GM23338 (cell line): ENCODE measurements at regions not wholly inside any gene's neighbourhood (a gene's known extent, or its start where the extent isn't known, plus 50 kb on each side); places are given as distances from the start of the nearest gene placed in this dataset.

ENCODE experiments used
- ATAC-seq: fragments of 200-7000 bp; cut with Tn5 transposase; 3 replicates; pipeline ENCODE4 v1.9.1; 2020
- DNase-seq: peaks from one replicate; pipeline ENCODE4 v3.0.0-alpha.2; 2015; ENCODE audit warnings: low spot score
- H2AFZ ChIP-seq: fragments of 200-600 bp; sonication (generic); 2 replicates; pipeline ENCODE4 v1.8.0; 2016; ENCODE audit warnings: antibody characterized with exemption, mild to moderate bottlenecking, moderate library complexity
- H3F3A ChIP-seq: fragments of 200-600 bp; sonication (generic); replicated peaks from 2 replicates; pipeline ENCODE4 v1.8.0; 2017; ENCODE audit warnings: antibody characterized with exemption, mixed run types, low read depth
- H3K27ac ChIP-seq: fragments of 200-600 bp; sonication (generic); 2 replicates; pipeline ENCODE4 v1.6.1; 2016; ENCODE audit warnings: low read depth
- H3K27me3 ChIP-seq: fragments of 200-600 bp; sonication (generic); 2 replicates; pipeline ENCODE4 v1.8.0; 2016; ENCODE audit warnings: mild to moderate bottlenecking, mixed run types, moderate library complexity; ENCODE audit not compliant: insufficient read depth
- H3K36me3 ChIP-seq: fragments of 200-600 bp; sonication (generic); 2 replicates; pipeline ENCODE4 v1.8.0; 2016; ENCODE audit warnings: mild to moderate bottlenecking; ENCODE audit not compliant: insufficient read depth
- H3K4me1 ChIP-seq: fragments of 200-600 bp; sonication (generic); 2 replicates; pipeline ENCODE4 v1.8.0; 2016; ENCODE audit warnings: mild to moderate bottlenecking, moderate library complexity; ENCODE audit not compliant: insufficient read depth
- H3K4me2 ChIP-seq: fragments of 200-600 bp; sonication (generic); 2 replicates; pipeline ENCODE4 v1.7.1; 2017; ENCODE audit warnings: mixed run types
- H3K4me3 ChIP-seq: fragments of 200-600 bp; sonication (generic); 2 replicates; pipeline ENCODE4 v1.6.1; 2016; ENCODE audit warnings: mixed run types
- H3K79me2 ChIP-seq: fragments of 200-600 bp; sonication (generic); replicated peaks from 2 replicates; pipeline ENCODE4 v1.8.0; 2017; ENCODE audit warnings: mild to moderate bottlenecking; ENCODE audit not compliant: insufficient read depth
- H3K9me2 ChIP-seq: fragments of 200-600 bp; sonication (generic); 2 replicates; pipeline ENCODE4 v1.8.0; 2017; ENCODE audit not compliant: insufficient read depth
- H4K20me1 ChIP-seq: fragments of 200-600 bp; sonication (generic); replicated peaks from 2 replicates; pipeline ENCODE4 v1.8.0; 2017; ENCODE audit warnings: mild to moderate bottlenecking; ENCODE audit not compliant: insufficient read depth
- H3K27ac Mint-ChIP-seq: 2 replicates; pipeline ENCODE4 v1.8.0; 2020; ENCODE audit warnings: inconsistent platforms, mild to moderate bottlenecking, moderate library complexity, mixed read lengths
- H3K27me3 Mint-ChIP-seq: 3 replicates; pipeline ENCODE4 v1.8.0; 2022; ENCODE audit warnings: low read depth, mild to moderate bottlenecking, moderate library complexity, mixed read lengths, inconsistent platforms; ENCODE audit not compliant: insufficient read depth, poor library complexity
- H3K36me3 Mint-ChIP-seq: 3 replicates; pipeline ENCODE4 v1.8.0; 2021; ENCODE audit warnings: low read depth, mild to moderate bottlenecking, inconsistent platforms, moderate library complexity, mixed read lengths
- H3K4me1 Mint-ChIP-seq: 3 replicates; pipeline ENCODE4 v1.8.0; 2020; ENCODE audit warnings: mild to moderate bottlenecking, inconsistent platforms, mixed read lengths
- H3K4me3 Mint-ChIP-seq: 3 replicates; pipeline ENCODE4 v1.8.0; 2021; ENCODE audit warnings: moderate library complexity, mild to moderate bottlenecking, inconsistent platforms, mixed read lengths
- H3K9me3 Mint-ChIP-seq: 3 replicates; pipeline ENCODE4 v1.8.0; 2020; ENCODE audit warnings: moderate library complexity, mild to moderate bottlenecking, inconsistent platforms, mixed read lengths
- CREB1 ChIP-seq: fragments of 250-450 bp; sonication (Bioruptor Pico); IDR thresholded peaks from 2 replicates; pipeline ENCODE4 v1.5.0; 2020; ENCODE audit warnings: low read depth, mild to moderate bottlenecking, moderate library complexity
- ETS1 ChIP-seq: IDR thresholded peaks from 2 replicates; pipeline ENCODE4 v1.6.1; 2016; ENCODE audit warnings: antibody characterized with exemption
- EZH2 ChIP-seq: fragments of 200-600 bp; sonication (generic); IDR thresholded peaks from one replicate; pipeline ENCODE4 v1.8.0; 2017; ENCODE audit warnings: antibody characterized with exemption, mild to moderate bottlenecking, low read depth; ENCODE audit not compliant: unreplicated experiment
- NANOG ChIP-seq: IDR thresholded peaks from 2 replicates; pipeline ENCODE4 v1.6.1; 2016; ENCODE audit warnings: antibody characterized with exemption, borderline replicate concordance
- STAT1 ChIP-seq: IDR thresholded peaks from one replicate; pipeline ENCODE4 v1.6.1; 2016; ENCODE audit warnings: antibody characterized with exemption; ENCODE audit not compliant: unreplicated experiment
- ZNF114 ChIP-seq: fragments of 250-450 bp; sonication (Bioruptor Pico); IDR thresholded peaks from 2 replicates; pipeline ENCODE4 v1.5.0; 2020; ENCODE audit warnings: mild to moderate bottlenecking, moderate library complexity
- TF ChIP-seq, protein P1 (sequence below): IDR thresholded peaks from one replicate; pipeline ENCODE4 v1.6.1; 2018; ENCODE audit warnings: antibody characterized with exemption; ENCODE audit not compliant: unreplicated experiment
- TF ChIP-seq, protein P2 (sequence below): fragments of 250-450 bp; sonication (Bioruptor Pico); IDR thresholded peaks from 2 replicates; pipeline ENCODE4 v1.5.0; 2020; ENCODE audit warnings: mild to moderate bottlenecking, moderate library complexity

GRCh38 chr11:79852176-79852575, 411.3 kb upstream of the TENM4 start:
- Histone ChIP-seq H3K4me3 (no peak overlapping the region), H3K36me3 (no peaks in the 10 kb centered on the region), H3K4me2 (no peak overlapping the region), H2AFZ (no peak overlapping the region), H3K79me2 (no peaks in the 10 kb centered on the region), H3K9me2 (no peaks in the 10 kb centered on the region), H3K27ac (no peak overlapping the region), H3F3A (no peaks in the 10 kb centered on the region), H3K27me3 (no peaks in the 10 kb centered on the region), H4K20me1 (no peaks in the 10 kb centered on the region; the same call in 1 of the 2 replicates), H3K4me1 (no peaks in the 10 kb centered on the region)
- Mint-ChIP-seq H3K4me1 (no peaks in the 10 kb centered on the region), H3K27ac (no peak overlapping the region), H3K4me3 (no peak overlapping the region), H3K9me3 (no peaks in the 10 kb centered on the region), H3K27me3 (peaks cover 1% of the 10 kb centered on the region), H3K36me3 (no peaks in the 10 kb centered on the region)
- TF ChIP-seq STAT1 (no peak), EZH2 (no peak), CREB1 (no peak)
- TF ChIP-seq, protein P1, sequence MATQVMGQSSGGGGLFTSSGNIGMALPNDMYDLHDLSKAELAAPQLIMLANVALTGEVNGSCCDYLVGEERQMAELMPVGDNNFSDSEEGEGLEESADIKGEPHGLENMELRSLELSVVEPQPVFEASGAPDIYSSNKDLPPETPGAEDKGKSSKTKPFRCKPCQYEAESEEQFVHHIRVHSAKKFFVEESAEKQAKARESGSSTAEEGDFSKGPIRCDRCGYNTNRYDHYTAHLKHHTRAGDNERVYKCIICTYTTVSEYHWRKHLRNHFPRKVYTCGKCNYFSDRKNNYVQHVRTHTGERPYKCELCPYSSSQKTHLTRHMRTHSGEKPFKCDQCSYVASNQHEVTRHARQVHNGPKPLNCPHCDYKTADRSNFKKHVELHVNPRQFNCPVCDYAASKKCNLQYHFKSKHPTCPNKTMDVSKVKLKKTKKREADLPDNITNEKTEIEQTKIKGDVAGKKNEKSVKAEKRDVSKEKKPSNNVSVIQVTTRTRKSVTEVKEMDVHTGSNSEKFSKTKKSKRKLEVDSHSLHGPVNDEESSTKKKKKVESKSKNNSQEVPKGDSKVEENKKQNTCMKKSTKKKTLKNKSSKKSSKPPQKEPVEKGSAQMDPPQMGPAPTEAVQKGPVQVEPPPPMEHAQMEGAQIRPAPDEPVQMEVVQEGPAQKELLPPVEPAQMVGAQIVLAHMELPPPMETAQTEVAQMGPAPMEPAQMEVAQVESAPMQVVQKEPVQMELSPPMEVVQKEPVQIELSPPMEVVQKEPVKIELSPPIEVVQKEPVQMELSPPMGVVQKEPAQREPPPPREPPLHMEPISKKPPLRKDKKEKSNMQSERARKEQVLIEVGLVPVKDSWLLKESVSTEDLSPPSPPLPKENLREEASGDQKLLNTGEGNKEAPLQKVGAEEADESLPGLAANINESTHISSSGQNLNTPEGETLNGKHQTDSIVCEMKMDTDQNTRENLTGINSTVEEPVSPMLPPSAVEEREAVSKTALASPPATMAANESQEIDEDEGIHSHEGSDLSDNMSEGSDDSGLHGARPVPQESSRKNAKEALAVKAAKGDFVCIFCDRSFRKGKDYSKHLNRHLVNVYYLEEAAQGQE, result no peak
- DNase-seq (no peak), ATAC-seq (no peak)

GRCh38 chr11:79845002-79845709, 404.3 kb upstream of the TENM4 start:
- no peak overlapping the region for H3K4me2 ChIP-seq
- no peaks in the 10 kb centered on the region for H3F3A ChIP-seq
- DNase-seq, result no peak
- H3K27ac ChIP-seq, result no peak overlapping the region
- no peaks in the 10 kb centered on the region for H3K27me3 ChIP-seq
- Mint-ChIP-seq H3K4me1 (no peaks in the 10 kb centered on the region), H3K27me3 (no peaks in the 10 kb centered on the region), H3K36me3 (no peaks in the 10 kb centered on the region), H3K4me3 (no peak overlapping the region), H3K9me3 (no peaks in the 10 kb centered on the region), H3K27ac (no peak overlapping the region)
- H4K20me1 ChIP-seq, result no peaks in the 10 kb centered on the region
- no peaks in the 10 kb centered on the region for H3K4me1 ChIP-seq
- H3K4me3 ChIP-seq, result no peak overlapping the region
- no peaks in the 10 kb centered on the region for H3K79me2 ChIP-seq
- no peaks in the 10 kb centered on the region for H3K36me3 ChIP-seq
- no peaks in the 10 kb centered on the region for H3K9me2 ChIP-seq
- ATAC-seq, result no peak
- H2AFZ ChIP-seq, result no peak overlapping the region
- TF ChIP-seq, protein P2, sequence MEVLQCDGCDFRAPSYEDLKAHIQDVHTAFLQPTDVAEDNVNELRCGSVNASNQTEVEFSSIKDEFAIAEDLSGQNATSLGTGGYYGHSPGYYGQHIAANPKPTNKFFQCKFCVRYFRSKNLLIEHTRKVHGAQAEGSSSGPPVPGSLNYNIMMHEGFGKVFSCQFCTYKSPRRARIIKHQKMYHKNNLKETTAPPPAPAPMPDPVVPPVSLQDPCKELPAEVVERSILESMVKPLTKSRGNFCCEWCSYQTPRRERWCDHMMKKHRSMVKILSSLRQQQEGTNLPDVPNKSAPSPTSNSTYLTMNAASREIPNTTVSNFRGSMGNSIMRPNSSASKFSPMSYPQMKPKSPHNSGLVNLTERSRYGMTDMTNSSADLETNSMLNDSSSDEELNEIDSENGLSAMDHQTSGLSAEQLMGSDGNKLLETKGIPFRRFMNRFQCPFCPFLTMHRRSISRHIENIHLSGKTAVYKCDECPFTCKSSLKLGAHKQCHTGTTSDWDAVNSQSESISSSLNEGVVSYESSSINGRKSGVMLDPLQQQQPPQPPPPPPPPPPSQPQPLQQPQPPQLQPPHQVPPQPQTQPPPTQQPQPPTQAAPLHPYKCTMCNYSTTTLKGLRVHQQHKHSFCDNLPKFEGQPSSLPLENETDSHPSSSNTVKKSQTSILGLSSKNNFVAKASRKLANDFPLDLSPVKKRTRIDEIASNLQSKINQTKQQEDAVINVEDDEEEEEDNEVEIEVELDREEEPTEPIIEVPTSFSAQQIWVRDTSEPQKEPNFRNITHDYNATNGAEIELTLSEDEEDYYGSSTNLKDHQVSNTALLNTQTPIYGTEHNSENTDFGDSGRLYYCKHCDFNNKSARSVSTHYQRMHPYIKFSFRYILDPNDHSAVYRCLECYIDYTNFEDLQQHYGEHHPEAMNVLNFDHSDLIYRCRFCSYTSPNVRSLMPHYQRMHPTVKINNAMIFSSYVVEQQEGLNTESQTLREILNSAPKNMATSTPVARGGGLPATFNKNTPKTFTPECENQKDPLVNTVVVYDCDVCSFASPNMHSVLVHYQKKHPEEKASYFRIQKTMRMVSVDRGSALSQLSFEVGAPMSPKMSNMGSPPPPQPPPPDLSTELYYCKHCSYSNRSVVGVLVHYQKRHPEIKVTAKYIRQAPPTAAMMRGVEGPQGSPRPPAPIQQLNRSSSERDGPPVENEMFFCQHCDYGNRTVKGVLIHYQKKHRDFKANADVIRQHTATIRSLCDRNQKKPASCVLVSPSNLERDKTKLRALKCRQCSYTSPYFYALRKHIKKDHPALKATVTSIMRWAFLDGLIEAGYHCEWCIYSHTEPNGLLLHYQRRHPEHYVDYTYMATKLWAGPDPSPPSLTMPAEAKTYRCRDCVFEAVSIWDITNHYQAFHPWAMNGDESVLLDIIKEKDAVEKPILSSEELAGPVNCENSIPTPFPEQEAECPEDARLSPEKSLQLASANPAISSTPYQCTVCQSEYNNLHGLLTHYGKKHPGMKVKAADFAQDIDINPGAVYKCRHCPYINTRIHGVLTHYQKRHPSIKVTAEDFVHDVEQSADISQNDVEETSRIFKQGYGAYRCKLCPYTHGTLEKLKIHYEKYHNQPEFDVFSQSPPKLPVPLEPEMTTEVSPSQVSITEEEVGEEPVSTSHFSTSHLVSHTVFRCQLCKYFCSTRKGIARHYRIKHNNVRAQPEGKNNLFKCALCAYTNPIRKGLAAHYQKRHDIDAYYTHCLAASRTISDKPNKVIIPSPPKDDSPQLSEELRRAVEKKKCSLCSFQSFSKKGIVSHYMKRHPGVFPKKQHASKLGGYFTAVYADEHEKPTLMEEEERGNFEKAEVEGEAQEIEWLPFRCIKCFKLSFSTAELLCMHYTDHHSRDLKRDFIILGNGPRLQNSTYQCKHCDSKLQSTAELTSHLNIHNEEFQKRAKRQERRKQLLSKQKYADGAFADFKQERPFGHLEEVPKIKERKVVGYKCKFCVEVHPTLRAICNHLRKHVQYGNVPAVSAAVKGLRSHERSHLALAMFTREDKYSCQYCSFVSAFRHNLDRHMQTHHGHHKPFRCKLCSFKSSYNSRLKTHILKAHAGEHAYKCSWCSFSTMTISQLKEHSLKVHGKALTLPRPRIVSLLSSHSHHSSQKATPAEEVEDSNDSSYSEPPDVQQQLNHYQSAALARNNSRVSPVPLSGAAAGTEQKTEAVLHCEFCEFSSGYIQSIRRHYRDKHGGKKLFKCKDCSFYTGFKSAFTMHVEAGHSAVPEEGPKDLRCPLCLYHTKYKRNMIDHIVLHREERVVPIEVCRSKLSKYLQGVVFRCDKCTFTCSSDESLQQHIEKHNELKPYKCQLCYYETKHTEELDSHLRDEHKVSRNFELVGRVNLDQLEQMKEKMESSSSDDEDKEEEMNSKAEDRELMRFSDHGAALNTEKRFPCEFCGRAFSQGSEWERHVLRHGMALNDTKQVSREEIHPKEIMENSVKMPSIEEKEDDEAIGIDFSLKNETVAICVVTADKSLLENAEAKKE, result no peak
- TF ChIP-seq NANOG (no peak), CREB1 (no peak), ETS1 (no peak), ZNF114 (CRISPR knock-in tag) (no peak)
